ENCODE measurements at regions not wholly inside any gene's neighbourhood (a gene's known extent, or its start where the extent isn't known, plus 50 kb on each side); places are given as distances from the start of the nearest gene placed in this dataset.

GRCh38 chrX:121902463-121902862 is 855.1 kb downstream of the GLUD2 start:
- no peak for DNase-seq (ENCODE audit: low read depth, low spot score)
- Mint-ChIP-seq H3K27ac (ENCODE audit: unreplicated experiment) (no peak overlapping the region), H3K4me3 (no peak overlapping the region), H3K4me1 (no peaks in the 10 kb centered on the region), H3K9me3 (no peaks in the 10 kb centered on the region), H3K36me3 (ENCODE audit: low read depth) (no peaks in the 10 kb centered on the region), H3K27me3 (ENCODE audit: low read depth) (no peaks in the 10 kb centered on the region)
- no peak for TF ChIP-seq CTCF (conservative IDR thresholded peaks at IDR 0.05)

- no peak overlapping the region for H3K27ac Mint-ChIP-seq (ENCODE audit: unreplicated experiment)
- no peak for TF ChIP-seq CTCF (conservative IDR thresholded peaks at IDR 0.05)
- no peaks in the 10 kb centered on the region for H3K27me3 Mint-ChIP-seq (ENCODE audit: low read depth)
- no peak for DNase-seq (ENCODE audit: low read depth, low spot score)
- H3K4me1 Mint-ChIP-seq = no peaks in the 10 kb centered on the region
- H3K36me3 Mint-ChIP-seq (ENCODE audit: low read depth) = no peaks in the 10 kb centered on the region
- H3K4me3 Mint-ChIP-seq = no peak overlapping the region
- no peaks in the 10 kb centered on the region for H3K9me3 Mint-ChIP-seq
Measured at GRCh38 chrX:121903961-121904360, 856.6 kb downstream of the GLUD2 start.

- H3K4me3 Mint-ChIP-seq = no peak overlapping the region
- H3K36me3 Mint-ChIP-seq (ENCODE audit: low read depth) = no peaks in the 10 kb centered on the region
- no peak for DNase-seq (ENCODE audit: low read depth, low spot score)
- no peaks in the 10 kb centered on the region for H3K27me3 Mint-ChIP-seq (ENCODE audit: low read depth)
- H3K27ac Mint-ChIP-seq (ENCODE audit: unreplicated experiment) = no peak overlapping the region
- no peaks in the 10 kb centered on the region for H3K4me1 Mint-ChIP-seq
- no peak for TF ChIP-seq CTCF (conservative IDR thresholded peaks at IDR 0.05)
- H3K9me3 Mint-ChIP-seq = peaks cover 16% of the 10 kb centered on the region
Measured at GRCh38 chrX:121921258-121921657, 873.8 kb downstream of the GLUD2 start.

GRCh38 chrX:121931567-121931966 is 884.2 kb downstream of the GLUD2 start:
- Mint-ChIP-seq H3K27me3 (ENCODE audit: low read depth) (no peaks in the 10 kb centered on the region), H3K4me1 (no peaks in the 10 kb centered on the region), H3K4me3 (no peak overlapping the region), H3K27ac (ENCODE audit: unreplicated experiment) (no peak overlapping the region), H3K9me3 (peaks cover 12% of the 10 kb centered on the region), H3K36me3 (ENCODE audit: low read depth) (peaks cover 3% of the 10 kb centered on the region)
- no peak for TF ChIP-seq CTCF (conservative IDR thresholded peaks at IDR 0.05)
- DNase-seq (ENCODE audit: low read depth, low spot score) = no peak

- H3K27ac Mint-ChIP-seq (ENCODE audit: unreplicated experiment) = no peak overlapping the region
- no peaks in the 10 kb centered on the region for H3K27me3 Mint-ChIP-seq (ENCODE audit: low read depth)
- no peak for TF ChIP-seq CTCF (conservative IDR thresholded peaks at IDR 0.05)
- peaks cover 9% of the 10 kb centered on the region for H3K9me3 Mint-ChIP-seq
- peaks cover 3% of the 10 kb centered on the region for H3K36me3 Mint-ChIP-seq (ENCODE audit: low read depth)
- no peak for DNase-seq (ENCODE audit: low read depth, low spot score)
- no peaks in the 10 kb centered on the region for H3K4me1 Mint-ChIP-seq
- H3K4me3 Mint-ChIP-seq = no peak overlapping the region
Measured at GRCh38 chrX:121932688-121933087, 885.3 kb downstream of the GLUD2 start.

Data from neural crest cell (in vitro differentiated cells).